DMS114 treated with DMSO at 0.1 percent for 48 hours (cell line): ENCODE measurements at regions not wholly inside any gene's neighbourhood (a gene's known extent, or its start where the extent isn't known, plus 50 kb on each side); places are given as distances from the start of the nearest gene placed in this dataset.

ENCODE experiments used
- DNase-seq: peaks from one replicate; lab custom pipeline; 2025; ENCODE audit not compliant: unreplicated experiment; lab: John Stamatoyannopoulos, UW

DNA sequence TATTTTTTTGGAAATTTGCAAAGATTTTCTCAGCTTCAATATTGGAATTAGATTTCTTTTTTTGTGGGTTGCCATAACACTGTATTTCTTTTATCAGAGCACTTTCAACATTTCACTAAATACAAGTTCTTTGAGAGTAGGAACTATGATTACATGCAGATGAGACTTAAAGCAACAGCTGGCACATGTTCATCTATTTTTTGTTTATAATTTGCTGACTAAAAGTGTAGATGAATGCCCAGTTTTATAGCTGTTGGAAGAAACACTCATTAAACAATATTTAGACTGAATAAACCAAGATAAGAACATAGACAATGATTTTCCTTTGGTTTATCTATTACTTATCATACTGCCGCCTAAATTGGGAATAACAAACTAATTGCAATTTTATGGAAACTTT, 803.0 kb upstream of the KLHL1 start:
- no peak for DNase-seq

GRCh38 chr13:70908795-70909194, 800.5 kb upstream of the KLHL1 start:
- no peak for DNase-seq

DNA sequence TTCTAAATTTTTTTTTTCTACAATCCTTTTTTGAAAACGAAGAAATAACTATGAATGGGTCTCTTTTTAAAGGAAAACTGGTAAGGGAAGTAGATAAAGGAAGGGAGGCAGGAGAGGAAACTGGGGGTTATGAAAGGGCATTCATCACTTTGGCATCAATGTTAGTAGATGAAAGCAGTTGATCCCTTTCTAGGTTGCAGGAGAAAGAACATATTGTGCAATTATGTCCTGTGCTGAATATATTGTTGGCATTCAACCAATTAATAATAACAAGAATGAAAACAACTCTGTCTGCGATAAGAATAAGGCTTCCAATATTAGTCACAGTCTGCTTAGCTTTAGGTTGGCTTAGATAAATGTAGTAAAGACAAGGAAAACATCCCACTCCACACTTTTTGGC, 796.8 kb upstream of the KLHL1 start:
- no peak for DNase-seq

DNA sequence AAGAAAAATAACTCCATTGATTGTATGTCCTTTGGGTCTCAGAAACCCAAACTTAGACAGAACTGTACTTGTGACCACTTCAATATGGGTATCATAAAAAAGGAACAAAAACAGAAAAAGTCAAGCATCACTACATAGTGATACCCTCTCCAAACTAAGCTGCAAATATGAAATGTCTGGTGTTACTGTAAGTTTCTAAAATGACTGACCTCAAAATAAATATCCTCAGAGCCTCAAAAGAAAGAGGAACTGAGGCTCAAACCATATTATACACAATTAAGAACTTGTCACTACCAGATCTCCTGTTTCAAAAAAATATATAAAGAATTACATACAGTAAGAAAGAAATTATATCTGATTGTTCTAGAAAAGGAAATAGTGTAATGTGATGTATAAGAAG, 787.9 kb upstream of the KLHL1 start:
- DNase-seq = no peak

GRCh38 chr13:70895599-70895998, 787.3 kb upstream of the KLHL1 start:
- DNase-seq = no peak

DNA sequence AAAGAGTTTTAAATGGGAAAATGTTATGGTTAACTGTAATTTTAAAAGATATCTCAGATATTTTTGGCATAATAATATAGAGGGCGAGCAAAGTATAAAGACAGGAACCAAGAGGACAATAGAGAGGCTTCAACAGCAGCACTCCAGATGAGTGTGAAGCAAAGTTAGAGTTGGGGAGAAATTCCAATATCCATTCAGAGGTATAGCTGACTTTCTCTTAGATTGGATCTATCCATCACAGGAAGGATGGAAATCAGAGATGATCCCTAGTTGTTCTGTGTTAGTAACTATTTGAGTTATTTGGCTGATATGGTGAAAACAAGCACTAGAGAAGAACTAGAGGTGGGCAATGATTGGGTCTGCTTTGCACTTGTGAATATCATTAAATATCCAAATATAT, 786.0 kb upstream of the KLHL1 start:
- no peak for DNase-seq

- no peak for DNase-seq
Observed at GRCh38 chr13:70893832-70894231, 785.6 kb upstream of the KLHL1 start.

GRCh38 chr13:70890289-70890688, 782.0 kb upstream of the KLHL1 start:
- DNase-seq = no peak

- no peak for DNase-seq
Observed at GRCh38 chr13:70889163-70889562, 780.9 kb upstream of the KLHL1 start.

GRCh38 chr13:70884196-70884595, 775.9 kb upstream of the KLHL1 start:
- no peak for DNase-seq

DNA sequence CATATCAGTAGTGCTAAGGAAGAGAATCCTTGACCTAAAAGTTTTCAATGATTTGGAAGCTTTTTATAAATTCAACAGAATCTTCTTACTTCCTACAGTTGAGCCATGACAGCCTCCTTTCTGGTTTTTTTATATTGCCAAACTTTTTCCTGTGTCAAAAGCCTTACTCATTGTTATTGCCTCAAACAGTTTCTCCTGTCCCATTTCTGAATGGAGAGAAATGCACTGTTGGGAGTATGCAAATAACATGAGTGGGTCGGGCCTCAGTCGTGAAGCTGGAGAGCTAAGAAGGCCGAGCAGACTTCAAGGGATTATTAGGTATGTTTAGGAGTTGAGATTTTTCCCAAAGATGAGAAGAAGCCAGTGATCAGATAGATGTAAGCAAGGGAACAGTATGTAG, 766.4 kb upstream of the KLHL1 start:
- no peak for DNase-seq

DNA sequence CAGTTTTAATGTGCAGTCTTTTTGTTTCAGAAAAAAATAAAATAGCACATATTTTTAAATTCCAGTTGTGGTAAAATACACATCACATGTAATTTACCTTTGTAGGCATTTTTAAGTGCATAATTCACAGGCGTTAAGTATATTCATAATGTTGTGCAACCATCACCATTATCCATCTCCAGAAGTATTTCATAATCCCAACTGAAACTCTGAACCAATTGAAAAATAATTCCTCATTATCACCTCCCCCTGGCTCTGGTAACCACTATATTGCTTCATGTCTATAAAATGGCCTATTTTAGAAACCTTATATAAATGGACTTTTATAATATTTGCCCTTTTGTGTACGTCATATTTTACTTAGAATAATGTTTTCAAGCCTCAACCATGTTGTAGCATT, 756.5 kb upstream of the KLHL1 start:
- no peak for DNase-seq

GRCh38 chr13:70856711-70857110, 748.5 kb upstream of the KLHL1 start:
- DNase-seq = no peak

DNA sequence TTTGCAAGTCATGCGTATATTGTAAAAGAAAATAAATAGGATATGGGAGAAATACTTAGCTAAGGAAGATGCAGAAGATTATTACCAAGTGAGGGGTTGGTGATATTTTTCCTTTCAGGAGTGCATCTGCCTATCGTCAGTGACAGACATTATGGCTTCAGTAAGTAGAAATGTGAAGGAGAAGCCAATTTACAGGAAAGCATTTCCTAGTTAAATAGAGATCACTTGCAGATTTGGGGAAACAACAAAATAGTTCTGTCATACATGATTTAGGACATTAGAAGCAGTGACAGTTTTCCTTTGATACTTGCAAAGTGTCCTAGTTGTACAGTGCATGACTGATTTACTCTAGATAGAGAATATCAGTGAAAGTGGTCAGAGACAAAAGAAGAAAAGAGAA, 747.8 kb upstream of the KLHL1 start:
- DNase-seq = no peak

- no peak for DNase-seq
Observed at GRCh38 chr13:70849222-70849621, 741.0 kb upstream of the KLHL1 start.

GRCh38 chr13:70844391-70845108, 736.3 kb upstream of the KLHL1 start:
- no peak for DNase-seq

DNA sequence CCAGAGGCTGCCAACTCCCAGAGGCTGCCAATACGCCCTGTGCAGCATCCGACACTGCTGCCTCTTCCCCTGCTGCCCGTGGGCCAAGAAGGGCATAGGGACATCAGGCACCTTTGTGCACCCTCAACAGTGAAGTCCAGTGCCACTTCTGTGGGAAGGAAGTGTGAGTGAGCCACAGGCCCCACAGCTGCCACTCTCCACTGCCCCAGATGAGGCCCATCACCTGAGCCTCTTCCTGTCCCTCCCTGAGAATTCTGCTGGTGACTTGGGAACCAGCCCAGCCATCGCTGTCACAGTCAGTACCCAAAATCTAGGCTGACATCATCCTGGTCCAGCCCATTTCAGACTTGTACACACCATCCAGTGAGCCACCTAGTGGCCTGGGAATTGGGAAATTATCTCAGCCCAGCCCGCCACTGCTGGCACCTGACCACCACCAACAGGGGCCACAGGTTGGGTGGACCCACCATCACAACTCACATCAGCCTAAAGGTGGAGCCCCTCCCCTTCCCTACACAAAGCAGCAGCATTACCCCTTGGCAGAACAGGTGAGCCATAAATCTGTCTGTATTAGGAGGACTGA, 733.9 kb upstream of the KLHL1 start:
- no peak for DNase-seq

DNA sequence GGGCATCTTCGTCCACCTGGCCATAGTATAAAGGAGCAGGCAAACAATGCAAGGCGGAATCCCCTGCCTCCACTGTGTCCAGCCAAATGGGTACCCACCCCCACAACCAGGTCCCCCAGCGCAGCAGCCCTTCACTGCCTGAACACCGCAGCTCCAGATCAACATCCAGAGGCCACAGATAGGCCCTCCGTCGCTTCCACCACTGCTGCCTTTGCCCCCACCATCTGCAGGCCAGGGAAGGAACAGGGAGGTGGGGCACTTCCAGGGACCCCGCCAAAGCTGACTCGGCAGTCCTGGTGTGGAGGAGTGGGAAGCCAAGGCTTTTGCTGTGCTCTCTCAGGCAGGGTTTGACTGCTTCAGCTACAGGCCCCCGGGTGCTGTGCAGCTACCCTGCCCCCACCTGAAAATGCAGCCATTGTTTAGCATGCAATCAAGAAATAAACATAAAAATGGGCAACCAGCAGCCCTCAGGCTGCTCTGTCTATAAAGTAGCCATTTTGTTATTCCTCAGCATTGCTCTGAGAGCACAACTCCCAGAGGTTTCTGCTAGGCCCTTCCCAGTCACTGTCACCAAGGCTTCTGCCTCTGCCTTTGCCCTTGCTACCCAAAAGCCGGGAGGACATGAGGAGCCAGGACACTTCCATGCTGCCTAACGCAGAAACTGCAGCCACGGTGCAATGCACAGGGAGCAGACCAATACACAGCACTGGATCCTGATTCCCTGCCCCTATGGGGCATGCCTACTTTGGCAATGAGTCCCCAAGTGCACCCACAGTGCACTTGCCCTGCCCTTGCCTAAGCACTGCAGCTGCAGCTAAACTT, 733.2 kb upstream of the KLHL1 start:
- DNase-seq = no peak

GRCh38 chr13:70835371-70835770, 727.1 kb upstream of the KLHL1 start:
- DNase-seq = no peak

DNA sequence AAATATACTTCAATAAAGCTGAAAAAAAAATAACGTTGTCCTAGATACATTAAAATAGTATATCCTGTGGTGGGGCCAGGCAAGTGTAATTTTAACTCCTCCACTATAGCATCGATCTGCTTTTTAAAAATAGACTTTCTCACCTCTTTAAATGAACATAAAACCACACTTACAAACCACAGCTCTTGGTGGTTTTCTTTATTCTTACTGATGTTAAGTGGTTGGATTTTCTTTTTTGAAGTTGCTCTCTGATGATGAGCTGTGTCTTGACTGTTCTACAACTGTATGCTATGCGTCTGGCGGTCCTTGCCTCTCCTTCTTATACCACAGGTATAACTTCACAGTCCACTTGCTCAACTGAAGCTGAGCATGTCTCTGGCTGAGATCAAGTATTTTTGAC, 721.5 kb upstream of the KLHL1 start:
- no peak for DNase-seq

GRCh38 chr13:70817576-70817975, 709.3 kb upstream of the KLHL1 start:
- DNase-seq = no peak

DNA sequence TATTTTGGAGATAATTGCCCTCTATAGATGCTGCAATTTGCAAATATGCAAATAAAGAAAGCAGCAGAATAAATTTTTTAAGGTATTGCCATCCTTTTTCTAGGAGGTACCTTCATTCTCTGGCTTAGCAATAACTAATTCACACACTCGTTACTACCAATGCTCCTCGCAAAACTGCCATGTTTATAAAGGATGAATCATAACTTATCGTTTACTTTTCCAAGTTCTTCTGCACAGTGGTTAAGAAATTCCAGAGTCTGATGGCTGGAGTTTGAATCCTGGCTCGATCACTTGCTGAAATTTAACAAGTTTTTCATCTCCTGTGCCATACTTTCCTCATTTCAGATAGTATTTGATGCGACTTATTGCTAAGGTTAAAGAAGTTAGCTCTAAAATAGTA, 708.6 kb upstream of the KLHL1 start:
- DNase-seq = no peak
